ENCODE measurements at regions not wholly inside any gene's neighbourhood (a gene's known extent, or its start where the extent isn't known, plus 50 kb on each side); places are given as distances from the start of the nearest gene placed in this dataset.

DNA sequence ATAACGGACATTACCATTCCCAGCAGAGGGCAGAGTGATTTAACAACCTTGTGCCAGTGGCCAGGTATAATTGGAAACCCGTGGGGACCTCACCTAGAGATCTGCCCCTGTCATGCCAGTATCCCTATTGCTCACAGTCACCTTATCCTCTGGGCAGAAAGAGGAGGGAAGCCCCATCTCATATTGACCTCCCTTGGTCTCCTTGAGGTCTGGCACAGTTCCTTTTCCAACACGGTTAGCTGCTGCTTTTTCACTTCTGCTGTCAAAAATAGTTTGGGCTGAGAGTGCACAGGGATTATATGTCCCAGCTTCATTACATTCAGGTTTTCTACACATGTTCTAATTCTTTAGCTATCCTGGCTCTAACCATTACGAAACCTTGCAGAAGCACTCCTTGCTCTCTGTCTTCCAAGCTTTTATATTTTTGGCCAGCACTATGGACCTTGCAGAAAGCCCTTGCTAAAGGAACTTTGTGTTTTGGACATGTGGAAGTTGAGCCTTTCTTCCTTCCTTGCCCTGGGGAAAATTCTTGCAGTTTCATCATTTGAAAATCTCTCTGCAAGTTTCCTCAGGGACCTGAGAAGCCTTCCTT lies 111.7 kb upstream of the MIS18BP1 start:
- peaks cover under 1% of the 10 kb centered on the region for H3K27me3 ChIP-seq (ENCODE audit: insufficient read depth, poor library complexity, severe bottlenecking)
- H3K4me3 ChIP-seq (ENCODE audit: severe bottlenecking), result no peak overlapping the region
- H3K36me3 ChIP-seq (ENCODE audit: low read depth), result no peaks in the 10 kb centered on the region
- H3K4me1 ChIP-seq (ENCODE audit: insufficient read depth, poor library complexity, severe bottlenecking), result no peaks in the 10 kb centered on the region
- H3K27ac ChIP-seq (ENCODE audit: poor library complexity, severe bottlenecking), result no peak overlapping the region
- H3K9me3 ChIP-seq (ENCODE audit: severe bottlenecking), result no peaks in the 10 kb centered on the region
- ATAC-seq (ENCODE audit: low read depth) (no peak; the same call in 2 of the 3 replicates), DNase-seq (ENCODE audit: low spot score) (no peak)
- TF ChIP-seq, protein P1, sequence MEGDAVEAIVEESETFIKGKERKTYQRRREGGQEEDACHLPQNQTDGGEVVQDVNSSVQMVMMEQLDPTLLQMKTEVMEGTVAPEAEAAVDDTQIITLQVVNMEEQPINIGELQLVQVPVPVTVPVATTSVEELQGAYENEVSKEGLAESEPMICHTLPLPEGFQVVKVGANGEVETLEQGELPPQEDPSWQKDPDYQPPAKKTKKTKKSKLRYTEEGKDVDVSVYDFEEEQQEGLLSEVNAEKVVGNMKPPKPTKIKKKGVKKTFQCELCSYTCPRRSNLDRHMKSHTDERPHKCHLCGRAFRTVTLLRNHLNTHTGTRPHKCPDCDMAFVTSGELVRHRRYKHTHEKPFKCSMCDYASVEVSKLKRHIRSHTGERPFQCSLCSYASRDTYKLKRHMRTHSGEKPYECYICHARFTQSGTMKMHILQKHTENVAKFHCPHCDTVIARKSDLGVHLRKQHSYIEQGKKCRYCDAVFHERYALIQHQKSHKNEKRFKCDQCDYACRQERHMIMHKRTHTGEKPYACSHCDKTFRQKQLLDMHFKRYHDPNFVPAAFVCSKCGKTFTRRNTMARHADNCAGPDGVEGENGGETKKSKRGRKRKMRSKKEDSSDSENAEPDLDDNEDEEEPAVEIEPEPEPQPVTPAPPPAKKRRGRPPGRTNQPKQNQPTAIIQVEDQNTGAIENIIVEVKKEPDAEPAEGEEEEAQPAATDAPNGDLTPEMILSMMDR (IDR thresholded peaks at IDR 0.05; ENCODE audit: poor library complexity, severe bottlenecking), result no peak

DNA sequence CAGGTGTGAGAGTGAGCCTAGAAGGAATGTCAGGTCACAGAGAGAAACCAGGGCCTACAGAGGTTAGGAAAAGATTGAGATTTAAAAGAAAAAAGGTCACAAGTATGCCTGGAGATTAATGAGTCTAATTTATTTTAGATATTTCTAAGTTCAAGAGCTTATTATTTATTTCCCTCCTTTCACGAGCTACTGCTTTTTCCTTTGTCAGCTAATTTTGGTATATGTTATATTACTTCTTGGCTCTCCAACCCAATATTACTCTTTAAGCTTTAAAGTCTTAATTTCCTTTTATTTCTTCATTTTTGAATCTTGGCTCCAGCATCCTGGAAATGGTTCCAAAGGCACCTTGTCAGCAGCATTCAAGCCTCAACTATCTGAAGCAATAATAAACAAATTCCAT lies 109.5 kb upstream of the MIS18BP1 start:
- DNase-seq (ENCODE audit: low spot score) (no peak), ATAC-seq (ENCODE audit: low read depth) (no peak)
- Histone ChIP-seq H3K27ac (ENCODE audit: poor library complexity, severe bottlenecking) (no peak overlapping the region), H3K36me3 (ENCODE audit: low read depth) (no peaks in the 10 kb centered on the region), H3K9me3 (ENCODE audit: severe bottlenecking) (no peaks in the 10 kb centered on the region), H3K4me1 (ENCODE audit: insufficient read depth, poor library complexity, severe bottlenecking) (no peaks in the 10 kb centered on the region), H3K4me3 (ENCODE audit: severe bottlenecking) (no peak overlapping the region), H3K27me3 (ENCODE audit: insufficient read depth, poor library complexity, severe bottlenecking) (no peaks in the 10 kb centered on the region)
- TF ChIP-seq, protein P1 (IDR thresholded peaks at IDR 0.05; ENCODE audit: poor library complexity, severe bottlenecking), result no peak

DNA sequence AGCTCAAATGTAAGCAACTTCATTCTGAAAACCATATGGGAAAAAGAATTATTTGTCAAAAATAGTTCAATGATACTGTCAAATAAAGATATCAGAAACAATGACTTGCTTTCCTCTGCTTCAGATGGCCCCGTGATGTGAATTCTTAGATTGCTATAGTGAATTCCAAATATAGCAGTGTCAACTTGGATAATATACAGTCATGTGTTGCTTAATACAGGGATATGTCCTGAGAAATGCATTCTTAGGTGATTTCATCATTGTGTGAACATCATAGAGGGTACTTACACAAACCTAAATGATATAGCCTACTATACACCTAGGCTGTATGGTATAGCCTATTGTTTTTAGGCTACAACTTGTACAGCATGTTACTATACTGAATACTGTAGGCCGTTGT lies 108.7 kb upstream of the MIS18BP1 start:
- TF ChIP-seq, protein P1 (IDR thresholded peaks at IDR 0.05; ENCODE audit: poor library complexity, severe bottlenecking), result no peak
- Histone ChIP-seq H3K27ac (ENCODE audit: poor library complexity, severe bottlenecking) (no peak overlapping the region), H3K4me3 (ENCODE audit: severe bottlenecking) (no peak overlapping the region), H3K4me1 (ENCODE audit: insufficient read depth, poor library complexity, severe bottlenecking) (no peaks in the 10 kb centered on the region), H3K27me3 (ENCODE audit: insufficient read depth, poor library complexity, severe bottlenecking) (no peaks in the 10 kb centered on the region), H3K36me3 (ENCODE audit: low read depth) (no peaks in the 10 kb centered on the region), H3K9me3 (ENCODE audit: severe bottlenecking) (no peaks in the 10 kb centered on the region)
- DNase-seq (ENCODE audit: low spot score) (no peak), ATAC-seq (ENCODE audit: low read depth) (peak; percentile 70)

DNA sequence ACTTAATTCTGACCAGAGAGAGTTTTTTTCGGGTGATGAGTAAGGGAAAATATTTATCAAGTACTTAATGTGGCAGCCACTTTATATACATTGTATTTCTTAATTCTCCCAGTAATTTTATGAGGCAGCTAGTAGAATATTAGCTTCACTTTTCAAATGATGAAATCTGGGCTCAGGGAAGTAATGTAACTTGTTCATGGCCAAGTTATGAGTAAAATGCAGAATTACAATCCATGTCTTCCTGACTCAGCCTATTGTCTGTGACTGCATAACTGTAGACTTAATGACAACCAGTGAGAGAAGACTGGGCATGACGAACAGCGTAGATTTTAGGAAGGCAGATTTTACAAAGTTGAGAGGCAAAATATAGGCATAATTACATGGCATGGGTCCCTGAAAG lies 106.7 kb upstream of the MIS18BP1 start:
- ATAC-seq (ENCODE audit: low read depth) (peak; percentile 50; the same call in 2 of the 3 replicates), DNase-seq (ENCODE audit: low spot score) (no peak)
- Histone ChIP-seq H3K27me3 (ENCODE audit: insufficient read depth, poor library complexity, severe bottlenecking) (no peaks in the 10 kb centered on the region), H3K4me3 (ENCODE audit: severe bottlenecking) (no peak overlapping the region), H3K36me3 (ENCODE audit: low read depth) (no peaks in the 10 kb centered on the region), H3K4me1 (ENCODE audit: insufficient read depth, poor library complexity, severe bottlenecking) (no peaks in the 10 kb centered on the region), H3K27ac (ENCODE audit: poor library complexity, severe bottlenecking) (no peak overlapping the region), H3K9me3 (ENCODE audit: severe bottlenecking) (no peaks in the 10 kb centered on the region)
- TF ChIP-seq, protein P1 (IDR thresholded peaks at IDR 0.05; ENCODE audit: poor library complexity, severe bottlenecking), result no peak

DNA sequence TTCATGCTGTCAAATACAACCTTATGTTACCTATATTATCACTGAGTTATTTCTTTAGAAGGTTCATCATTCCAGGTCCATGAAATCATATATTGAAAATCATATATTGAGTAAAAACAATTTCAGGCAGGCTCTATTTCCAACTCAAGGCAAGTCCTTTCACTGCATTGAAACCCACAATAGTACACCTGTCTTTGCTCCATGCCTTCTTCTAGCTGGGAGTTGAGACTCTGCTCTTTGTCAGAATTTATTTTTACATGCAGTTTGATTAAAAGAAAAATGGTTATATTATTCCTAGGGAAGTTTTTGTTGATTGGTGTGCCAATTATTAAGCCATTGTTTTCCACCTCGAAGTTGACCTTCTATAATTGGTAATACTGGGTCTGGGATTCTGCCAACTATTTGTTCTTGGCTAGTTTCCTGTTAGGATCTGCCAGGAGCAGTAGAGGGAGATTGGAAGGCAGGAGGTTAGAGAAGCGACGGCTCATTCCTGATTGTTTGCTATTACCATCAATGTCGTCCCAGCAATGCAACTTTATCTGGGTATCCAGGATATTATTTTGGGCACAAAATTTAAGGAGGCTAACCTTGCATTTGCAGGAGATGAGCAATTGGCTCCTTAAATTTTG lies 79.5 kb upstream of the MIS18BP1 start:
- no peaks in the 10 kb centered on the region for H3K4me1 ChIP-seq (ENCODE audit: insufficient read depth, poor library complexity, severe bottlenecking)
- TF ChIP-seq, protein P1 (IDR thresholded peaks at IDR 0.05; ENCODE audit: poor library complexity, severe bottlenecking), result no peak
- no peaks in the 10 kb centered on the region for H3K27me3 ChIP-seq (ENCODE audit: insufficient read depth, poor library complexity, severe bottlenecking)
- H3K36me3 ChIP-seq (ENCODE audit: low read depth), result no peaks in the 10 kb centered on the region
- no peak overlapping the region for H3K4me3 ChIP-seq (ENCODE audit: severe bottlenecking)
- H3K27ac ChIP-seq (ENCODE audit: poor library complexity, severe bottlenecking), result no peak overlapping the region
- DNase-seq (ENCODE audit: low spot score) (no peak), ATAC-seq (ENCODE audit: low read depth) (no peak)
- no peaks in the 10 kb centered on the region for H3K9me3 ChIP-seq (ENCODE audit: severe bottlenecking)
